Transverse colon (tissue), 4 donors: ENCODE measurements at regions not wholly inside any gene's neighbourhood (a gene's known extent, or its start where the extent isn't known, plus 50 kb on each side); places are given as distances from the start of the nearest gene placed in this dataset.

ENCODE experiments used
- POLR2AphosphoS5 ChIP-seq, 3 donors: sonication (generic); formaldehyde crosslinking; IDR thresholded peaks; one replicate each; pipeline ENCODE4 v1.6.1; 2016; ENCODE audit warnings: antibody characterized with exemption in 3 of 3
- TF ChIP-seq, protein P1 (sequence below), 5 experiments: fragments of 200-600 bp in 3 of 5; fragments of 450-650 bp in 2 of 5; sonication (generic) in 3 of 5; IDR thresholded peaks; 1 replicate in 2 of 5; 2 replicates in 3 of 5; pipeline ENCODE4 v1.5.1; 2016 to 2017; ENCODE audit warnings: antibody characterized with exemption in 5 of 5, inconsistent platforms in 3 of 5, mild to moderate bottlenecking in 2 of 5, moderate library complexity in 1 of 5

DNA sequence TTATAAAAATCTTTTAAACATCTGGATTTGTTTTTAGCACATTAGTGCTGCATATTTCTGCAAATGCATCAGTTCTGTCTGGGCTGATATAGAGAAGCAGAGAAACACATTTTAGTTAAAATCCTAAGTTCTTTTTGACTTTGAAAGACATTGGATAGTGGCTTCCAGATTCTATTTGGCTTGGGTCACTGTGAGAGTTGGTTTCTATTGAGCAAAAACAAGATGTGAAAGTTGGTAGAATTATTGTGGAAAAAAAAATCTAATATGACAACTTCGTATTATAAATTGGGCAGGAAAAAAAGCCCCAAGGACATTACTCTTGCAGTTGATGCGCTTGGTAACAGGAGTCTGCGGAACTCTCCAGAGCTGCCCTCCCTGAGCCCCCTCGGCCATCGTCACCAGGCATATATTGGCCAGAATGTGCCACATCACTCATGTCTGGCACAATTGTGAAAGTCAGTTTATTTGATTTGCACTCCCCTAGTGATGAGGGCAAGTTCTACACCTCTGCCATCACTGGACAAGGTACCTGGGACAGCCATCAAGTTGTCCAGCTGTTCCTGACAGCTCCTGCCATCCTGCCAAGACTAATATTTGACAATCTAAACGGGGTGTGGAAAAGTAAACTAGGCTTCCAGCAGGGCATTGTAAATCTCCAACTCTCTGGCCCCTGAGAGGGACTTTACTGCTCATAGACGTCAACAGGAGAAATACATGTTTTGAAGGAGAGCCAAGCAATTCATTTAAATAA, 334.5 kb downstream of the TENT4A start:
- TF ChIP-seq, protein P1, sequence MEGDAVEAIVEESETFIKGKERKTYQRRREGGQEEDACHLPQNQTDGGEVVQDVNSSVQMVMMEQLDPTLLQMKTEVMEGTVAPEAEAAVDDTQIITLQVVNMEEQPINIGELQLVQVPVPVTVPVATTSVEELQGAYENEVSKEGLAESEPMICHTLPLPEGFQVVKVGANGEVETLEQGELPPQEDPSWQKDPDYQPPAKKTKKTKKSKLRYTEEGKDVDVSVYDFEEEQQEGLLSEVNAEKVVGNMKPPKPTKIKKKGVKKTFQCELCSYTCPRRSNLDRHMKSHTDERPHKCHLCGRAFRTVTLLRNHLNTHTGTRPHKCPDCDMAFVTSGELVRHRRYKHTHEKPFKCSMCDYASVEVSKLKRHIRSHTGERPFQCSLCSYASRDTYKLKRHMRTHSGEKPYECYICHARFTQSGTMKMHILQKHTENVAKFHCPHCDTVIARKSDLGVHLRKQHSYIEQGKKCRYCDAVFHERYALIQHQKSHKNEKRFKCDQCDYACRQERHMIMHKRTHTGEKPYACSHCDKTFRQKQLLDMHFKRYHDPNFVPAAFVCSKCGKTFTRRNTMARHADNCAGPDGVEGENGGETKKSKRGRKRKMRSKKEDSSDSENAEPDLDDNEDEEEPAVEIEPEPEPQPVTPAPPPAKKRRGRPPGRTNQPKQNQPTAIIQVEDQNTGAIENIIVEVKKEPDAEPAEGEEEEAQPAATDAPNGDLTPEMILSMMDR (IDR thresholded peaks at IDR 0.05): no peak
- peak in 2 of 3 donors; percentile 24 to 48 for TF ChIP-seq POLR2AphosphoS5 (IDR thresholded peaks at IDR 0.05)
